Sigmoid colon (tissue), 4 donors: ENCODE measurements at regions not wholly inside any gene's neighbourhood (a gene's known extent, or its start where the extent isn't known, plus 50 kb on each side); places are given as distances from the start of the nearest gene placed in this dataset.

Source experiments
- CTCF ChIP-seq, 4 experiments: fragments of 450-650 bp in 3 of 4; fragments of 200-600 bp in 1 of 4; IDR thresholded peaks; one replicate each; pipeline ENCODE4 v1.5.1; 2016 to 2019; ENCODE audit warnings: antibody characterized with exemption in 4 of 4, mild to moderate bottlenecking in 3 of 4, moderate library complexity in 2 of 4
- EP300 ChIP-seq, 4 donors: sonication (generic); formaldehyde crosslinking; IDR thresholded peaks; one replicate each; pipeline ENCODE4 v1.6.1; 2017; ENCODE audit warnings: antibody characterized with exemption in 4 of 4
- POLR2AphosphoS5 ChIP-seq, 4 donors: sonication (generic); formaldehyde crosslinking; IDR thresholded peaks; one replicate each; pipeline ENCODE4 v1.6.1; 2017; ENCODE audit warnings: antibody characterized with exemption in 4 of 4

DNA sequence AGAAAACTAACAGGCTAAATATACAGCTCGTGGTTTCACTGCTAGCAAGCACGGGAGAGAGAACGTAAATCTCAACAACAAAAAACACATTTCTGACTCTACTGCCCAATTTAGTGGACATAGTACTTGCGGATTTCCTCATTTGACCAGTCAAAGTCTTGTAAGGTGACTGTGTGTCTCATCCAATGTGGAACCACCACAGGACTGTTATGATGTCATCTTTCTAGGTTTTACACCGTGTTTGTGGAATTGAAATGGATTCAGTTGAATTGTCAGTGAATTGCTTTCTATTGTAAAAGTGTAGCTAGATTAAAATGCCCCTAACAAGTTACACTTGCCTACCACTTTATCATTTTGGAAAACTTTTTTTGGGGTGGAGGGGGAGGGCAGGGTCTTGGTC lies 1010.8 kb downstream of the NLGN4Y start:
- TF ChIP-seq CTCF (IDR thresholded peaks at IDR 0.05) (no peak), EP300 (IDR thresholded peaks at IDR 0.05) (no peak), POLR2AphosphoS5 (IDR thresholded peaks at IDR 0.05) (no peak)
